Panc1 (cell line): ENCODE measurements at regions not wholly inside any gene's neighbourhood (a gene's known extent, or its start where the extent isn't known, plus 50 kb on each side); places are given as distances from the start of the nearest gene placed in this dataset.

Source experiments
- ATAC-seq: fragments of 200-7000 bp; cut with Tn5 transposase; 2 replicates; pipeline ENCODE4 v1.9.1; 2020; ENCODE audit warnings: mild to moderate bottlenecking, moderate library complexity
- BruUV-seq: library from RNA; stranded (reverse); fragments of 400-500 nt; replicated peaks from 2 replicates; lab custom pipeline; 2021; lab: Mats Ljungman, UMichigan
- CTCF ChIA-PET: fragments of 300-600 bp; sonication (Branson Sonifier 250); formaldehyde crosslinking; loops from one replicate; lab custom pipeline; 2022; ENCODE audit warnings: antibody characterized with exemption; lab: Charles Lee
- POLR2A ChIA-PET: fragments of 300-600 bp; sonication (Branson Sonifier 250); formaldehyde crosslinking; loops from one replicate; lab custom pipeline; 2022; ENCODE audit warnings: antibody characterized with exemption; lab: Charles Lee
- DNase-seq: peaks from one replicate; pipeline ENCODE4 v3.0.0-alpha.2; 2010; ENCODE audit warnings: low read depth, low spot score
- H3K27ac ChIP-seq: 2 replicates; pipeline ENCODE4 v1.5.1; 2011; ENCODE audit warnings: mild to moderate bottlenecking, low read length, inconsistent platforms
- H3K27me3 ChIP-seq: fragments of 200-500 bp; sonication (Bioruptor generic); 2 replicates; pipeline ENCODE4 v1.6.0; 2014; ENCODE audit warnings: low read length, inconsistent platforms; ENCODE audit not compliant: control insufficient read depth, insufficient read depth
- H3K36me3 ChIP-seq: fragments of 200-500 bp; sonication (Bioruptor generic); 2 replicates; pipeline ENCODE4 v1.5.1; 2014; ENCODE audit warnings: inconsistent platforms, mild to moderate bottlenecking, low read length, moderate library complexity; ENCODE audit not compliant: control insufficient read depth, insufficient read depth
- H3K4me1 ChIP-seq: 2 replicates; pipeline ENCODE4 v1.5.1; 2011; ENCODE audit warnings: inconsistent platforms, mild to moderate bottlenecking, low read length, moderate library complexity; ENCODE audit not compliant: control insufficient read depth, insufficient read depth
- H3K4me3 ChIP-seq, 2 experiments: 2 replicates each; pipeline ENCODE4 v1.5.1; 2011 to 2012; ENCODE audit warnings: low read depth in 2 of 2, low read length in 2 of 2, mild to moderate bottlenecking in 2 of 2, inconsistent platforms in 1 of 2, moderate library complexity in 1 of 2
- H3K9me3 ChIP-seq: fragments of 200-500 bp; sonication (Bioruptor generic); 2 replicates; pipeline ENCODE4 v1.5.1; 2014; ENCODE audit warnings: low read depth, mild to moderate bottlenecking, inconsistent platforms, low read length, moderate library complexity; ENCODE audit not compliant: control insufficient read depth, insufficient read depth
- CTCF ChIP-seq: fragments of 450-650 bp; IDR thresholded peaks from 2 replicates; pipeline ENCODE4 v1.5.1; 2017; ENCODE audit warnings: mild to moderate bottlenecking
- POLR2AphosphoS5 ChIP-seq: IDR thresholded peaks from 2 replicates; pipeline ENCODE4 v1.6.1; 2012; ENCODE audit warnings: mild to moderate bottlenecking, low read depth, low read length, moderate library complexity
- REST ChIP-seq, 2 experiments: IDR thresholded peaks; 2 replicates each; pipeline ENCODE4 v1.6.1; 2011 to 2012; ENCODE audit warnings: low read depth in 2 of 2, control low read depth in 1 of 2, low read length in 1 of 2, mild to moderate bottlenecking in 1 of 2, moderate library complexity in 1 of 2; ENCODE audit not compliant: insufficient read depth in 1 of 2
- SIN3A ChIP-seq: IDR thresholded peaks from 2 replicates; pipeline ENCODE4 v1.6.1; 2012; ENCODE audit warnings: low read depth, mild to moderate bottlenecking, low read length, moderate library complexity, borderline replicate concordance; ENCODE audit not compliant: insufficient read depth
- TCF7L2 ChIP-seq: IDR thresholded peaks from 2 replicates; pipeline ENCODE4 v1.6.1; 2011; ENCODE audit warnings: mild to moderate bottlenecking, low read depth, low read length, inconsistent platforms
- in situ Hi-C: cut with HindIII; loops from 2 replicates; pipeline ENCODE4 v1.10.0; 2016; ENCODE audit warnings: low sequenced_read_pairs, low pct_unique_long_range_greater_than_20kb
- intact Hi-C: fragments of 100-400 bp; cut with micrococcal nuclease; formaldehyde crosslinking; loops from one replicate; pipeline ENCODE4 v1.10.0; 2022; ENCODE audit not compliant: unreplicated experiment

GRCh38 chr3:68060191-68060590, 405.8 kb upstream of the SUCLG2 start:
- POLR2A ChIA-PET: no interaction called here
- in situ Hi-C loops (no loop called here), intact Hi-C loops (no loop called here)
- DNase-seq (no peak), ATAC-seq (no peak)
- CTCF ChIA-PET: no interaction called here
- H3K4me3 ChIP-seq: no peak overlapping the region
- H3K36me3 ChIP-seq: no peaks in the 10 kb centered on the region
- H3K9me3 ChIP-seq: no peaks in the 10 kb centered on the region
- H3K27me3 ChIP-seq: no peaks in the 10 kb centered on the region
- TF ChIP-seq REST (IDR thresholded peaks at IDR 0.05; ENCODE audit: insufficient read depth in 1 of 2, low read depth in 2 of 2, low read length in 1 of 2) (no peak), TCF7L2 (no peak), CTCF (no peak), POLR2AphosphoS5 (no peak), SIN3A (no peak)
- no peak overlapping the region for H3K27ac ChIP-seq
- BruUV-seq: no TSS peak
- no peaks in the 10 kb centered on the region for H3K4me1 ChIP-seq

- CTCF ChIA-PET: no interaction called here
- no peak for TF ChIP-seq REST (IDR thresholded peaks at IDR 0.05; ENCODE audit: insufficient read depth in 1 of 2, low read depth in 2 of 2, low read length in 1 of 2)
- TF ChIP-seq CTCF: no peak
- no peak for TF ChIP-seq POLR2AphosphoS5
- TF ChIP-seq TCF7L2: no peak
- TF ChIP-seq SIN3A: no peak
- H3K27me3 ChIP-seq: no peaks in the 10 kb centered on the region
- H3K36me3 ChIP-seq: no peaks in the 10 kb centered on the region
- H3K27ac ChIP-seq: no peak overlapping the region
- POLR2A ChIA-PET: no interaction called here
- no peak overlapping the region for H3K4me3 ChIP-seq
- in situ Hi-C loops (no loop called here), intact Hi-C loops (no loop called here)
- BruUV-seq: no TSS peak
- no peaks in the 10 kb centered on the region for H3K9me3 ChIP-seq
- DNase-seq (no peak), ATAC-seq (no peak)
- H3K4me1 ChIP-seq: no peaks in the 10 kb centered on the region
These were observed 405.3 kb upstream of the SUCLG2 start for GRCh38 chr3:68059628-68060152.
